IPS DF 4.7 (cell line): ENCODE measurements at regions not wholly inside any gene's neighbourhood (a gene's known extent, or its start where the extent isn't known, plus 50 kb on each side); places are given as distances from the start of the nearest gene placed in this dataset.

ENCODE experiments used
- DNase-seq: peaks from one replicate; pipeline ENCODE4 v3.0.0-alpha.2; 2013; ENCODE audit warnings: low spot score; ENCODE audit errors: extremely low read depth

DNA sequence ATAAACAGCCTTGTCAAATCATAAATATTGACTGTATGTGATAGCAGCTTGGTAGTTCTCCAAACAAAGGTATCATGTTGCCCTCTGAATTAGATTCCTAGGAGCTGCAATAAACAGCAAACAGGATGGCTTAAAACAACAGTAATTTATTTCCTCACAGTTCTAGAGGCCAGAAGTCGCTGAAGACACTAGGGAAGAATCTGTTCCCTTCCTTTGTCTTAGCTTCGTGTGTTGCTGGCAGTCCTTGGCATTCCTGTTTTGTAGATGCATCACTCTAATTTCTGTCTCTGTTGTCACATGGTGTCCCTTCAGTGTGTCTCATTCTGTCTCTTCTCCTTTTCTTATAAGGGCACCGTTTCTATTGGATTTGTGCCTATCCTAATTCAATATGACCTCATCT is 679.3 kb downstream of the OTOL1 start:
- no peak for DNase-seq

DNA sequence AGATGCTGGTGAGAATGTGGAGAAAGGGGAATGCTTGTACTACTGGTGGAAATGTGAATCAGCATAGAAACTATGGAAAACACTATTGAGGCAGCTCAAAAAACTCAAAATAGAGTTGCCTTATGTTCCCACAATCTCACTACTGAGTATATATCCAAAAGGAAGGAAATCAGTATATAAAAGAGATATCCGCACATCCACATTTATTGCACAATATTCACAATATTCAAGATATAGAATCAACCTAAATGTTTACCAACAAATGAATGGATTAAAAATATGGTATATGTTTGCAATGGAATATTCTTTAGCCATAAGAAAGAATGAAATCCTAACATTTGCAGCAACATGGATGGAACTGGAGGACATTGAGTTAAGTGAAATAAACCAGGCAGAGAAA is 686.8 kb downstream of the OTOL1 start:
- DNase-seq: no peak

DNA sequence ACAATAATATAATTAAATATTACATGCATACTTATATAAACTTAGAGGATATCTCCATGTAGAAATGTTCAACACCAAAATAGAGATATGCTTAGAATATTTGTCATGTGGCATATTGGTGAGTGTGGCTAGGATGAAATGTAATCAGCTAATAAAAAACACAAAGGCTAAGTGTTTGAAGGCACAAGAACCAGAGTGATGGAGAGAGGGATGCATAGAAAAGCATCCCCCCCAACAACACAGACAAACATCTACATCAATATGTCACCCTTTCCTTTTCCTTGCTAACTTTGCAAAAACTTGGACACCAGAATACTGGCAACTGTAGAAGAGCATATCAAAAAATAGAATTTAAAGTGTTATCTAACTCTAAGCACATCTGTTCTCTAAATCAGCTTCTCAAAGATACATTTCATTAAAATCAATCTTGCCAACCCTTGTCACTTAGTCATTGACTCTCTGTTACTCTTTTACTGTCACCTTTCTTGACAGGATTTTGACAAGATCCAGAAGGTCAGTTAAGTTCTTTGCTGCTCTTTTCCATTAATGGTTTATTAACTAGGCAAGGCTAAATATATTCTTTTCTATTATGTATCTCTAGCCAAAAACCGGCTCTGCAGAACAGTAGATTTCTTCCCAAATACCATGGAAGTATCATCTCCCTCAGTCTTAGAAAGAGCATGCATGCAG is 695.9 kb downstream of the OTOL1 start:
- no peak for DNase-seq

DNA sequence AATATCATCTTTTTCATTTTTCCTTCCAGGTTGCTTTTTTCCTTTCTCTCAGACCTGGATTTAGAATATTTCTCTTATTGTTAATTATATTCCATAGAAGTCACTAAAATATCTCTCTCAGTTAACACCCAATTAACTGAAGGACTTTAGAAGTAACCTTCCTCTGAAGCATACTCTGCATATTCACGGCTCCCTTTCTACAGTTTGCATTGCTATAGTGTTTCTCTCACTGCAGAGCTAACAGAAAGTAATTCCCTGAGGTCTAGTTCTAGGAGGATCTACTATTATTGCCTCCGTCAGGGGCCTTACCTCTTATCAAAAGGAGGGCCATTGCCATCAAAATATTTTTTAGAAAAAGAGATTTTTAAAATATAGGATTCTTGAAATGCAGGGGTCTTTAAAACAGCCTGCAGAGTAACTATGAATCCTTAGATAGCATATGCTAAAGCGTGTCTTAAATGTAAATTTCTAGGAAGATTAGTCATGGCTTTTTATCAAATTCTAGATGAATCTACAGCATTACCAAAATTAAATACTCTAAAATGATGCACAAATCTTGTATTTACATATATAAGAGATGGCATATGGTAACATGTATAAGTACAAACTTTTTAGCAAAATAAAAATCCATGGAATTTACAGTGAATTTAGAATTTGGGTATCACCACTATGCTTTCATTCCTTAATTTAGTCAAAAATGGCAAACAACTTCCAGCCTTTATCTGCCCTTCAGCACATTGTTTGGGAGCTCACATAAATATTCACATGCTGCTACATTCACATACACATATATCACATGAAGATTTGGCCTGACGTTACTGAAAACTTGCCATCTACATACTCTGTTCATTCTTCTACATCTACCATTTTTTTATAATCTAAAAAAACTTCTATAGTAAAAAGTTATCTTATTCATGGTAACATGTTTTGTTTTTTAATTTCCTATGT is 696.8 kb downstream of the OTOL1 start:
- DNase-seq: no peak

DNA sequence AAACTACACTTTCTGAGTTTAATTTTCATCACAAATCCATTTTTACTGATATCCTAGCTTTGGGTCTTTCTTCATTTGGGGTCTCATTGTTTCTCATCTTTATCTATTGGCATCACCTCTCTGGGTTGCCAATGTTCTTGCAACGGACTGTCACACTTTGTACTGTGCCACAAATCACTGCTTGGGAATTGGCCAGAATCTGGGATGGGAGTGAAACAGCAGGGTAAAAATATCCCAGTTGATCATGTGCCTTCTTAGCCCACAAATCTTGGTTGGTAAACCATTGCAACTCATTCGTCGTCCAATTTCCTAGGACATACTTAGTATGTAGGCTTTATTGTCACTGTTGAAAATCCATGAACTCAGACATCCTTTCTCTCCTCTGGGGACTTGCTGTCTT is 698.5 kb downstream of the OTOL1 start:
- no peak for DNase-seq

DNA sequence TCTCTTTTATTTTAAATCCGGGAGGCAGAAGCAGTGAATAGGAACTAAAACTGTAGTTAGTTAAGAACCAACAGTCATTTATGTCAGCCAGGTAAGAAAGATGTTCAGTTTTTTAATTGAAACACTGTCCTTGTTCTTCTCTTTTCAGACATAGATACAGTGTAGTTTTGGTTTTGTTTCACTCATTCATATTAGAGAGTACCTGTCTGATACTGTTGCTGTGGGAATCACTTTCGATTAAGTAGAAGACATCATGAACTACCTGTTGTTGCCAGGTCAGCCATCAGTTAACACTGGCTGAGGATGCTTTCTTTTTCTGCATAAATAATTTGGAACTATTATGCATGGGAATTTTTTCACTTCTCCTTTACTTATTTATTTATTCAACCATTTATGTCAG is 700.4 kb downstream of the OTOL1 start:
- no peak for DNase-seq

DNA sequence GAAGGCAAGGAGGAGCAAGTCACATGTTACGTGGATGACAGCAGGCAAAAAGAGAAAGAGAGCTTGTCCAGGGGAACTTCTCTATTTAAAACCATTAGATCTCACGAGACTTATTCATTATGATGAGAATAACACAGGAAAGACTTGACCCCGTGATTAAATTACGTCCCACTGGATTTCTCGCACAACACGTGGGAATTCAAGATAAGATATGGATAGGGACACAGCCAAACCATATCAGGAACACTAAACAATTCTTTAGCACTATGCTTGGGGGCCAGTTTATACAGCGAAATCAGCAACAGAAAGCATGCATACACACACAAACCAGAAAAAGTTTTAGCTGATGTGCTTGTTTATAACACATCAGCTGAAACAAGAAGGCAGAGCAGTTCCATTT is 704.2 kb downstream of the OTOL1 start:
- no peak for DNase-seq

DNA sequence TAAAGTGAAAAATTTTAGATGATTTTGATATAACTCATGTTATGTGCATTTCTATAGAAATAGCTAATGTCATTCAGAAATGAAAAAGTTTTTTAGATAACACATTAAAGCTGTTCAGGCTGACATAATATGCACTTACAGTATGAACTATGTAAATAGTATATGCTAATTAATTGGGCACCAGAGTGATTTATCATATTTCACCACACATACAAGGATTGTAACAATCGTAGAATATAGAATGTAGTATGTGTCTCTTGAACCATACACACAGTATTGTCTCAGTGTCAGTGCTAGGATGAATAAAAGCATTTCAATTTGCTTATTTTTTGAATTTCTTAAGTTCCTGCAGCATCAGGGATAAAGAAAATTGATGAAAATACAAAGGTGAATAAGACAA is 710.0 kb downstream of the OTOL1 start:
- no peak for DNase-seq

DNA sequence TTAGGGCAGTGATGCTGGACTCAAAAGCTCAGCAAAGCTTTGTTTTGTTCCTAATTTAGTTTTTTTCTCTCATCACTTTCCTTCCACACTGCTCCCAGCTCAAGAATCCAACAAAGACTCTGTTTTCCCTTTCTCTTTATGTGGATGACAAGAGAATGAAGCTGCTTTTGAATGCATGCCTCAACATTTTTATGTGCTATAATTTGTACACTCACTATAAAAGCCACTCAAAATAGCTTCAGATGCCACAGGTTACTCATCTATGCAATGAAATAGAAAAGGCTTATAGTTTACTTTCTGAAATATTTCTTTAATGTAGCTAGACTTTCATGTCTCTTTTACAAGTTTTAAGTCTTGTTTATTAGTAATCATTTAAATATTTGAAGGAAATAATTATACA is 714.9 kb downstream of the OTOL1 start:
- DNase-seq: no peak

DNA sequence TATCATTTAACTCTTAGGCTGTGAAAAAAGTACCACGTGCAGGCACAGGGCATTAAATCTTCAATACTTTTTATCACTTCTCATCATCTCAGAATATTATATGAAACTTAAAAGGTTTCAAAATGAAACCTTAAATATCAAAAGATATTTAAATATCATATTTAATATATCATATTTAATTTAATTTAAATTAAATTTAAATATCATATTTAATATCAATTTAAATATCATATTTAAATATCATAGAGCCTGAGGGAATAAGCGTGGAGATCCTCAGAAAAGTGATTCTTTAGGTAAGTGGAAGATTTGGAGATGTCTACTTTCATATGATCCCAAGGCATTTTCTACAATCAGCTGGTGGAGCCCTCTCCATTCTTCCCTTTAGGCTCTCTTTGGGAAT is 716.6 kb downstream of the OTOL1 start:
- no peak for DNase-seq

DNA sequence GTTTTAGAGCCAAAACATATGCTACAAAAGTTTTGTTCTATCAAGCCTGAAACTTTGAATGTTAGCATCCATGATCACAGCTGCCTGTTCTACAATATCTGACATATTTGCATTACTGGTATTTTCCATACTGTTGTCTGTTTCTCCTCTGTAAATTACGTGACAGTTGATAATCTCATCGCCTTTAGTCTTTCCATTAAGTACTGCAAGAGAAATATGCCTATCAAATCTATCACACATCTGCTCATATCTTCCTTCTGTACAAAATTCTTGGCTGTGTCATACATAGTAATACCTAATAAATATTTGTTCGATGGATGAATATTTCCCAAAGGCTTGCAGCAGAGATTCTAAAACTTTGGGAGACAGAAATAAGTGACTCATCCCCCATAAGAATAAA is 717.3 kb downstream of the OTOL1 start:
- DNase-seq: no peak

DNA sequence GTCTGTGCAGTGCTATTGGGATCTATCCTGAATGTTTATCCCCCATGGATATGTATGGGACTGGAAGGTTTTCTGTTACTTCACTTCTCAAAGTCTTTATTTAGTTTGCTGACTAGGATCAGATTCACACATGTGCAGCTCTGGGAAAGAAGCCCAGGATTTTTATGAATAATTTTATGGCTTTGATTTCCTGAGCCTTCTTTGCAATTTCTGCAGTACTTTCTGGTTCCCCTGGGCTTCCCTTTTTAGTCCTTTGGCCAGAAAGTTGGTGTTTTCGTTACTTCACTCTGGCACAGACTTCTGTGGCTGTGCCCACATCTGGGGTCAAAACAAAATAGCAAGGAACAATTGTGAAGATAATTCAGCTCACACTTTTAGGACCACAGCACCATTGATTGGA is 721.0 kb downstream of the OTOL1 start:
- no peak for DNase-seq

DNA sequence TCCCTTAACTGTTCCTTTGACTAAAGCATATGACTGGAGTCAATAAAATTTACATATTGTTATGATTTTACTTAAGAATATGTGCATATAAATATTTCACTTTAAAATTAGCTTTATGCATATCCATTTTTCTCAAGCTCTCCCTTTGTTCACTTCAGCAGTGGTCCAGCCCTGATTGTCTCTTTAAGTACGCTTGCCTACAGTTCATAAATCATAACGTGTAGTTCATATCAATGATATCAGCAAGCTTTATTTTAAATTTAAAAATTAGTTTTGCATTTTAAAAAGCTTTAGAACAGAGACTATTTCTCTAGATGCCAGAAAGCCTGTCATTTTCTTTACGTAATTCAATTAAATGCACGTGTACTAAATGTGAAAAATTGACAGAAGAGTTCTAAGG is 721.9 kb downstream of the OTOL1 start:
- no peak for DNase-seq

DNA sequence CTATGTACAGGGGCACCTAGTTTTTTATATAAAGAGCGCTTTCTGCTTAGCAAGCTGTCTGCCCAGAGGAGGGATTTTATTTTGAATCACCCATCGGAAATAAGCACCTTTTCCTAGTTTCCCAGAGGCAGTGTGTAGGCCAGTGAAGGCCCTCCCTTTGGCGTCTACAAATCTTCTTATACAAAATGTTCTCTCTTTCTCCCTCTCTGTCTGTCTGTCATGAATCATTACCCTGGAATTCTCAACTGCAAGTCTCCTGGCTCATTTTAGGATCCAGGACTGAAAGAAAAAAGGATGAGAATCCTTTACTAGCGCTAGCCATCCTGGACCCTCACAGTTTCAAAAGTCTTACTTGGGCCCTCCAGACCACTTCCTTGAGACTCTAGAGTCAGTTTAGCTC is 728.1 kb downstream of the OTOL1 start:
- DNase-seq: no peak

DNA sequence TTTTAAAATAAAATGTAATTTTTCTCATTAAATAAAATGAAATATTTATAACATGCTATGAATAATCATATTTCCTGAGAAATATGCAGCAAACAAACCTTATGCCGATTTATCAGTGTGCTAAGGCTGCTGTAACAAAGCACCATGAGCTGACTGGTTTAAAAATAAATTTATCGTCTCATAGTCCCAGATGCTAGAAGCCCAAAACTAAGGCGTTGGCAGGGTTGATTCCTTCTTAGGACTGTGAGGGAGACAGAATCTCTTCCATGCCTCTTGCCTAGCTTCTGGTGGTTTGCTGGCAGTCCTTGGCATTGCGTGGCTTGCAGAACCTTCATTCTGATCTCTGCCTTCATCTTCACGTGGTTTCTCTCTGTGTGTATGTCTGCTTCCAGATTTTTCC is 740.3 kb downstream of the OTOL1 start:
- DNase-seq: no peak

DNA sequence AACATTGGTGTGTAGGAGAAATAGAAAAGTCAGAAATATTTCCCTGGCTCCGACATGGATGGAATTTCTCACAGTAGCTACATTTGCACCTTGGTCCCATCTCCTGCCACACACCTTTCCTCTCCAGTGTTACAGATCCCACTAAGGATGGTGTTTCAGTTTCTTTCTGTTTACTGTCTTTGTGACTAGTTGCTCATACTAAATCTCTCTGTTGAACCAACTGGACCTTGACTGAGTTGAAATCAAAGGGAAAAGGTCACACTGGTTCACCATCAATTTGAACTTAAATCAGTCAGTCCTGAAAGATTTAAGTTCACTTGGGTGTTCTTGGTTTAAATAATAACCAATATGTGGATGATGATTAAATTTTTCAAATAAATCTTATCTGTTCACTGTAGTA is 754.2 kb downstream of the OTOL1 start:
- DNase-seq: no peak

DNA sequence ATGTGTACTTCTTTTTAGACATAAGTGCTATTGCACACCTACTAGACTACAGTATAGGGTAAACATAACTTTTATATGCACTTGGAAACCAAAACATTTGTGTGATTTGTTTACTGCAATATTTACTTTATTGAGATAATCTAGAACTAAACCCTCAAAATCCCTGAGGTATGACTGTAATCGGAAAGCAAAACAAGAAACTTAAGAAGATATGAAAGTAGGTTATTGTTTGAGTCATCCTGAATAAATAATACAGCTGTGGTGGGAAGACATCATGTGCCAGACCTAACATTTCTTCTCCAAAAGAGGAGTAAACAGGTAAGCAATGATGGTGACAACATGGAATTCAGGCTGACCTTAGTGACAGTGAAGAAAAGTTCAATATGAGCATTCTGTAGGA is 765.5 kb downstream of the OTOL1 start:
- no peak for DNase-seq

DNA sequence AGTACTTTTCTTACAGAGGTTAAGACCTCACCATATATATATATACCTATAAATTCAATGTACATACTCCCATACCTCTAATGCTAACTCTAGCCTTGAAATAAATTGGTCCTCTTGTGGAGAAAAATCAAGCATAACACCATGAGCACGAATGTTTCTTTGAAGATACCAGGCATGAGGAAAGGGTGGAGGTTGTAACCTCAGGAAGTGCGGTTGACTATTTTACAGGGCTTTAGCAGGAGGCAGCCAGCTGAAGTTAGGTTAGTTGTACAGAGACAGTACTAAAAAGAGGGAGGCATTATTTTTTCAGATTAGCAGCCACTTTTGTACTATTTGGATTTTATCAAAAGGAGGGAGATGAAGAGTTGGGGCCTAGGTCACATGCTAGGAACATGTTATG is 767.0 kb downstream of the OTOL1 start:
- no peak for DNase-seq

DNA sequence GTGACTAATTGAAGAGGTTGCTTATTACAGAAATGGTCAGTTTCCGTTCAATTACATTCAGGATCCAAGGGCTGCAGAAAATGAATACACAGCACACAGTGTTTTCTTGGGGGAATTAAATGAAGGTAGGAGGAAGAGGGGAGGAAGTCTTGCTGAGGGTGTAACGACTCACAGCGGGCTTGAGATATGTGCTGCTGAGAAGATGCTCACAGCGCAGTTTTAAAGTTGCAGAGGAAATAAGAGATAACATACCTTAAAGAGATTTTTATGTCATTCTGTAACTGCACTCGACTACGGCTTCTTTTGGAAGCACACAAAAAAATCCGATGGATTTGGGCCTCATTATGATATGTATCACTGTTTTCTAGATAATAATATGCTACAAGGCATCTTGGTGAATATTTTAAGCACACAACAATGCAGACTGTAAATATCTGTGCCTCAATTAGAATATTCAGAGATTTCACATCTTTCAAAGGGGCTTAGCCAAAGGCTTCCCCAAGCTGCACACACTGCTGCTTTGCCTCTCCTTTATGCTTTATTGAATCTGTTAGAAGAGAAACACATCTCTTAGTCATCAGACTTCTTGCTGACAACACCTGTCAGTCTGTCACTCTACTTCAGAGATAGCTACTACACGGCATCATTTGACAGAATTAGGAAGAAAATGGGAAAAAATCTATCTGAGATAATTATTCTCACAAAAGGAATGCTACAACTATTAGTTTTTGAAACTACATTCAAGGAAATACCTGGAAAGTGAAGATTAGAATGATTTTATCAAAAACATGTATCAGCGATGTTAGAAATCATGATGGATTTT is 773.2 kb downstream of the OTOL1 start:
- no peak for DNase-seq

DNA sequence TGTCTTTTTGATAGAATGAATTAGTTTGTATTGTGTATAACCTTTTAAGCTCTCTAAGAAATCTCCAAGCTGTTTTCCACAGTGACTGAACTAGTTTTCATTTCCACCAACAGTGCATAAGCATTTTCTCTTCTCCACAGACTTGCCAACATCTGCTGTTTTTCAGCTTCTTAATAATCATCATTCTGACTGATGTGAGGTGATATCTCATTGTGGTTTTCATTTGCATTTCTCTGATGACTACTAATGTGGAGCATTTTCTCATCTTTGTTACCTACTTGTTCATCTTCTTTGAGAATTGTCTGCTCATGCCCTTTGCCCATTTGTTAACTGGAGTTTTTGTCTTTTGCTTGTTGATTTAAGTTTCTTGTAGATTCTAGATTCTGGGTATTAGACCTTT is 777.5 kb downstream of the OTOL1 start:
- no peak for DNase-seq

DNA sequence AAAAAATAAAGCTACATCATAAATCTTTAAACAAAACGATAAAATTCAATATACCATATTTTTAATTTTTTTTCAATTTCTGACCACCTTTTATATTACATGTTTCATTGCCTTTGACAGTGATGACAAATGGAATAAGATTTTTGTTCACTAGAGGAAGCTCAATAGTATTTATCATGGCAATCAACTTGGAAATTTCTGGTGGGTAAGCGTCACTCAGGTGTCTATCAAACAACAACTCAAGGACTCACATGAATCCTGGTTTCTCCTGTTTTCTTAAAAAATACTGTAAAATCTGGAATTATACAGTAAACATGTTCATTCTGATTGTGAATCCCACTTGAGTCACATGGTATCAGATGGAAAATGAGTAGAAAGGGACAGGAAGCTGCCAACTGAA is 782.2 kb downstream of the OTOL1 start:
- DNase-seq: no peak

DNA sequence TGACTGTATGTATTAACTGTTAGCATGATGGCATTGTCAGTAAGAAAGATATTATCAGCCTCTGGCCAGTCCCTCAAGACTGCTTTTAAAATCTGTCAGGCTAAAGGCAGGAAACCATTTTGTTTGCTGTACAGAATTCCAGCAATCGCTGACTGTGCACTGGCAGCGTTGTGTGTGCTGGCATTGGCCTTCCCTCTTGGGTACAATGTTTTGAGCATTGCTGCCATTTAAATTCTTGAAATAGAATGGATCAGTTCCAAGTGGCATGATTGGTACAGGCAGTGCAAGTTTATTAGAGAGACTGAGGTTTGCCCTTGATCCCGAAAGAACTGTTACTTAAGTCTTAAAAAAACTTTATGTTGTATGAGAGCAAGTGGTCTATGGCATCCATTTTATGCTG is 788.7 kb downstream of the OTOL1 start:
- DNase-seq: no peak
